H9 (cell line): ENCODE measurements at regions not wholly inside any gene's neighbourhood (a gene's known extent, or its start where the extent isn't known, plus 50 kb on each side); places are given as distances from the start of the nearest gene placed in this dataset.

Experiments used
- DNase-seq: peaks from one replicate; pipeline ENCODE4 v3.0.0-alpha.2; 2017
- H2AFZ ChIP-seq: one replicate; pipeline ENCODE4 v1.6.1; 2013; ENCODE audit warnings: mild to moderate bottlenecking, low read length, control low read depth, moderate library complexity
- H2AK5ac ChIP-seq: 2 replicates; pipeline ENCODE4 v1.6.1; 2013; ENCODE audit warnings: low read length, control low read depth, mixed read lengths; ENCODE audit not compliant: insufficient read length
- H2BK120ac ChIP-seq: one replicate; pipeline ENCODE4 v1.6.1; 2013; ENCODE audit warnings: low read depth, mild to moderate bottlenecking, low read length, control low read depth, inconsistent platforms; ENCODE audit not compliant: poor library complexity, severe bottlenecking
- H2BK12ac ChIP-seq: 2 replicates; pipeline ENCODE4 v1.6.1; 2013; ENCODE audit warnings: low read length, control low read depth, mixed read lengths, low read depth; ENCODE audit not compliant: insufficient read length
- H2BK15ac ChIP-seq: 2 replicates; pipeline ENCODE4 v1.6.1; 2013; ENCODE audit warnings: low read depth, low read length, control low read depth
- H2BK20ac ChIP-seq: one replicate; pipeline ENCODE4 v1.6.1; 2013; ENCODE audit warnings: low read depth, mild to moderate bottlenecking, low read length, control low read depth, inconsistent platforms; ENCODE audit not compliant: poor library complexity, severe bottlenecking
- H2BK5ac ChIP-seq: 2 replicates; pipeline ENCODE4 v1.6.1; 2013; ENCODE audit warnings: low read length, control low read depth, mixed read lengths; ENCODE audit not compliant: insufficient read length
- H3K14ac ChIP-seq: 2 replicates; pipeline ENCODE4 v1.6.1; 2013; ENCODE audit warnings: low read length, control low read depth; ENCODE audit not compliant: insufficient read depth
- H3K18ac ChIP-seq: 2 replicates; pipeline ENCODE4 v1.6.1; 2013; ENCODE audit warnings: low read depth, mild to moderate bottlenecking, mixed read lengths, low read length, control low read depth; ENCODE audit not compliant: insufficient read length
- H3K23ac ChIP-seq: 2 replicates; pipeline ENCODE4 v1.6.1; 2013; ENCODE audit warnings: low read length, control low read depth, mixed read lengths, low read depth; ENCODE audit not compliant: insufficient read length
- H3K23me2 ChIP-seq: 2 replicates; pipeline ENCODE4 v1.6.1; 2013; ENCODE audit warnings: low read depth, mild to moderate bottlenecking, mixed read lengths, low read length, control low read depth; ENCODE audit not compliant: insufficient read length, poor library complexity, severe bottlenecking
- H3K27ac ChIP-seq: 2 replicates; pipeline ENCODE4 v1.5.1; 2013; ENCODE audit warnings: low read length, control low read depth, mixed read lengths, low read depth; ENCODE audit not compliant: insufficient read length
- H3K27me3 ChIP-seq: 2 replicates; pipeline ENCODE4 v1.6.1; 2013; ENCODE audit warnings: low read length, control low read depth, inconsistent platforms; ENCODE audit not compliant: insufficient read depth
- H3K4ac ChIP-seq: 2 replicates; pipeline ENCODE4 v1.6.1; 2013; ENCODE audit warnings: low read depth, mild to moderate bottlenecking, control low read depth, inconsistent platforms, low read length, moderate library complexity
- H3K4me1 ChIP-seq: 2 replicates; pipeline ENCODE4 v1.6.1; 2013; ENCODE audit warnings: low read length, control low read depth, inconsistent platforms; ENCODE audit not compliant: insufficient read depth
- H3K4me2 ChIP-seq: 2 replicates; pipeline ENCODE4 v1.6.1; 2013; ENCODE audit warnings: low read length, control low read depth, mixed read lengths; ENCODE audit not compliant: insufficient read length, insufficient read depth
- H3K56ac ChIP-seq: 2 replicates; pipeline ENCODE4 v1.6.1; 2013; ENCODE audit warnings: low read depth, mild to moderate bottlenecking, mixed read lengths, low read length, control low read depth; ENCODE audit not compliant: insufficient read length
- H3K79me1 ChIP-seq: 2 replicates; pipeline ENCODE4 v1.6.1; 2013; ENCODE audit warnings: low read depth, mild to moderate bottlenecking, moderate library complexity, low read length, control low read depth, inconsistent platforms; ENCODE audit not compliant: insufficient read depth, poor library complexity, severe bottlenecking
- H3K79me2 ChIP-seq: 2 replicates; pipeline ENCODE4 v1.6.1; 2013; ENCODE audit warnings: low read length, control low read depth, inconsistent platforms; ENCODE audit not compliant: insufficient read depth
- H3K9ac ChIP-seq: 2 replicates; pipeline ENCODE4 v1.6.1; 2013; ENCODE audit warnings: low read length, control low read depth, mixed read lengths; ENCODE audit not compliant: insufficient read length; ENCODE audit errors: extremely low read depth
- H3K9me3 ChIP-seq: one replicate; pipeline ENCODE4 v1.6.1; 2013; ENCODE audit warnings: low read depth, low read length, inconsistent platforms; ENCODE audit not compliant: control insufficient read depth
- H3T11ph ChIP-seq: one replicate; pipeline ENCODE4 v1.6.1; 2013; ENCODE audit warnings: mild to moderate bottlenecking, low read length, control low read depth, inconsistent platforms
- H4K20me1 ChIP-seq: one replicate; pipeline ENCODE4 v1.6.1; 2013; ENCODE audit not compliant: control insufficient read depth, insufficient read length, insufficient read depth
- H4K5ac ChIP-seq: 2 replicates; pipeline ENCODE4 v1.6.1; 2013; ENCODE audit warnings: low read depth, mild to moderate bottlenecking, mixed read lengths, low read length, control low read depth; ENCODE audit not compliant: insufficient read length
- H4K8ac ChIP-seq: replicated peaks from 2 replicates; pipeline ENCODE4 v1.6.1; 2013; ENCODE audit warnings: low read length, control low read depth, mixed read lengths, low read depth; ENCODE audit not compliant: insufficient read length
- H4K91ac ChIP-seq: 2 replicates; pipeline ENCODE4 v1.6.1; 2013; ENCODE audit warnings: low read depth, mild to moderate bottlenecking, moderate library complexity, mixed read lengths, low read length, control low read depth; ENCODE audit not compliant: insufficient read length
- H3K27ac Mint-ChIP-seq, 3 experiments: 2 replicates in 2 of 3; 3 replicates in 1 of 3; pipeline ENCODE4 v1.8.0; 2020 to 2021; ENCODE audit warnings: mixed read lengths in 3 of 3, mild to moderate bottlenecking in 1 of 3, moderate library complexity in 1 of 3
- H3K27me3 Mint-ChIP-seq: 2 replicates; pipeline ENCODE4 v1.8.0; 2021; ENCODE audit warnings: low read depth, mild to moderate bottlenecking, moderate library complexity, mixed read lengths
- H3K36me3 Mint-ChIP-seq, 3 experiments: 2 replicates in 2 of 3; 3 replicates in 1 of 3; pipeline ENCODE4 v1.8.0; 2020 to 2021; ENCODE audit warnings: low read depth in 3 of 3, mixed read lengths in 3 of 3; ENCODE audit not compliant: insufficient read depth in 1 of 3
- H3K4me1 Mint-ChIP-seq, 2 experiments: 2 replicates each; pipeline ENCODE4 v1.8.0; 2020; ENCODE audit warnings: mixed read lengths in 2 of 2
- H3K4me3 Mint-ChIP-seq, 2 experiments: 2 replicates in 1 of 2; 3 replicates in 1 of 2; pipeline ENCODE4 v1.8.0; 2020 to 2021; ENCODE audit warnings: mild to moderate bottlenecking in 2 of 2, mixed read lengths in 2 of 2, moderate library complexity in 1 of 2
- H3K9me3 Mint-ChIP-seq, 2 experiments: 2 replicates in 1 of 2; 3 replicates in 1 of 2; pipeline ENCODE4 v1.8.0; 2020; ENCODE audit warnings: mild to moderate bottlenecking in 2 of 2, mixed read lengths in 2 of 2, moderate library complexity in 1 of 2
- WGBS: extraction: QIAGEN DNeasy Blood & Tissue Kit; methylation state at CpG from one replicate; pipeline ENCODE4 v1.1.7; 2013; ENCODE audit warnings: missing lambda C conversion rate, low lambda C conversion rate, mixed read lengths; ENCODE audit not compliant: insufficient read length; ENCODE audit errors: extremely low coverage; 5-methylcytosine and 5-hydroxymethylcytosine counted together
- TF ChIP-seq, protein P1 (sequence below): fragments of 200-600 bp; sonication (generic); conservative IDR thresholded peaks from 3 replicates; pipeline ENCODE4 v1.8.0; 2021; ENCODE audit warnings: antibody characterized with exemption, mild to moderate bottlenecking

DNA sequence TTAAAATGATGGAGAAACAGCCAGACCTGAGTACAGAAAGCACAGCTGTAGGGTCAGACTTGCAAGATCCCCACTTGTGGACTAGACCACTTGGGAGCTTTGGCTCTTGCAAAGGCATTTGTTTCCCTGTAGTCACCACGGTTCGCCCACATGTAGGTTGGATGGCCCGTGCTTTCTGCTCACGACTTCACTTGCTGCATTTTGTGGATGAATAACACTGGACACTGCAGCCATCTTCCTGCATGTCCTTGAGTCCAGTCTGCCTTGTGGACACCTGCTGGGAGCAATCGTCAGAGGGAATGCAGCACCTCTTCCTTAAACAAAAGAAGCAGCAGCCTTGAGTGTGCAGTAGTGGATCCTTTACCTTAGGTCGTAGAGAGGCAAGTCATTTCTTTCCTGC lies 372.9 kb upstream of the IRX2 start:
- Histone ChIP-seq H4K20me1 (no peaks in the 10 kb centered on the region), H3K23me2 (peaks cover 4% of the 10 kb centered on the region), H3K79me2 (no peaks in the 10 kb centered on the region), H3K9me3 (no peaks in the 10 kb centered on the region), H4K5ac (no peak overlapping the region), H2BK5ac (no peak overlapping the region), H3K18ac (no peak overlapping the region), H4K8ac (no peak overlapping the region), H4K91ac (no peak overlapping the region), H3K4me2 (no peak overlapping the region), H3K27ac (no peak overlapping the region), H3K27me3 (peaks cover 33% of the 10 kb centered on the region), H3K4me1 (peaks cover 6% of the 10 kb centered on the region), H2BK15ac (no peak overlapping the region), H2AFZ (no peak overlapping the region), H3K14ac (no peak overlapping the region), H3K79me1 (no peaks in the 10 kb centered on the region), H2AK5ac (no peak overlapping the region), H3K56ac (no peak overlapping the region), H2BK20ac (no peak overlapping the region), H2BK120ac (no peak overlapping the region), H3T11ph (no peak overlapping the region), H3K9ac (no peak overlapping the region), H2BK12ac (no peak overlapping the region), H3K23ac (no peak overlapping the region), H3K4ac (no peak overlapping the region)
- H3K36me3 Mint-ChIP-seq = peaks cover 0 to 4% (median 0%) of the 10 kb centered on the region in 3 experiments; a peak in 2 of 7 replicates
- no peak for DNase-seq
- H3K4me1 Mint-ChIP-seq = peaks cover 61 to 69% of the 10 kb centered on the region in 2 experiments
- H3K27ac Mint-ChIP-seq = peak overlapping the region in 2 of 3 experiments; percentile 92 to 99; a peak in 5 of 7 replicates
- TF ChIP-seq, protein P1, sequence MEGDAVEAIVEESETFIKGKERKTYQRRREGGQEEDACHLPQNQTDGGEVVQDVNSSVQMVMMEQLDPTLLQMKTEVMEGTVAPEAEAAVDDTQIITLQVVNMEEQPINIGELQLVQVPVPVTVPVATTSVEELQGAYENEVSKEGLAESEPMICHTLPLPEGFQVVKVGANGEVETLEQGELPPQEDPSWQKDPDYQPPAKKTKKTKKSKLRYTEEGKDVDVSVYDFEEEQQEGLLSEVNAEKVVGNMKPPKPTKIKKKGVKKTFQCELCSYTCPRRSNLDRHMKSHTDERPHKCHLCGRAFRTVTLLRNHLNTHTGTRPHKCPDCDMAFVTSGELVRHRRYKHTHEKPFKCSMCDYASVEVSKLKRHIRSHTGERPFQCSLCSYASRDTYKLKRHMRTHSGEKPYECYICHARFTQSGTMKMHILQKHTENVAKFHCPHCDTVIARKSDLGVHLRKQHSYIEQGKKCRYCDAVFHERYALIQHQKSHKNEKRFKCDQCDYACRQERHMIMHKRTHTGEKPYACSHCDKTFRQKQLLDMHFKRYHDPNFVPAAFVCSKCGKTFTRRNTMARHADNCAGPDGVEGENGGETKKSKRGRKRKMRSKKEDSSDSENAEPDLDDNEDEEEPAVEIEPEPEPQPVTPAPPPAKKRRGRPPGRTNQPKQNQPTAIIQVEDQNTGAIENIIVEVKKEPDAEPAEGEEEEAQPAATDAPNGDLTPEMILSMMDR = no peak
- no peak overlapping the region for H3K4me3 Mint-ChIP-seq
- H3K27me3 Mint-ChIP-seq = peaks cover 4% of the 10 kb centered on the region
- WGBS = no CpG with 5 or more reads among the region's 6 CpGs
- peaks cover 2 to 4% of the 10 kb centered on the region in 2 experiments; a peak in 2 of 5 replicates for H3K9me3 Mint-ChIP-seq
